Thymus (tissue), 11 donors: ENCODE measurements at regions not wholly inside any gene's neighbourhood (a gene's known extent, or its start where the extent isn't known, plus 50 kb on each side); places are given as distances from the start of the nearest gene placed in this dataset.

ENCODE experiments used
- DNase-seq, 9 donors: peaks; one replicate each; pipeline ENCODE4 v3.0.0-alpha.2; 2013; ENCODE audit warnings: low spot score in 9 of 9, low read depth in 6 of 9, missing footprints in 1 of 9
- H3K27ac ChIP-seq, 2 donors: one replicate each; pipeline ENCODE4 v1.5.1; 2013; ENCODE audit warnings: control low read depth in 1 of 2, low read depth in 1 of 2, low read length in 1 of 2, mild to moderate bottlenecking in 1 of 2, moderate library complexity in 1 of 2
- H3K27me3 ChIP-seq, 2 donors: one replicate each; pipeline ENCODE4 v1.5.1; 2013; ENCODE audit warnings: low read length in 1 of 2; ENCODE audit not compliant: control insufficient read depth in 2 of 2, insufficient read depth in 1 of 2
- H3K36me3 ChIP-seq, 2 donors: one replicate each; pipeline ENCODE4 v1.5.1; 2013; ENCODE audit warnings: low read length in 1 of 2, mild to moderate bottlenecking in 1 of 2, moderate library complexity in 1 of 2; ENCODE audit not compliant: control insufficient read depth in 2 of 2, insufficient read depth in 2 of 2
- H3K4me1 ChIP-seq, 2 donors: one replicate each; pipeline ENCODE4 v1.5.1; 2013; ENCODE audit warnings: low read length in 2 of 2; ENCODE audit not compliant: control insufficient read depth in 2 of 2, insufficient read depth in 2 of 2
- H3K4me3 ChIP-seq, 2 donors: one replicate each; pipeline ENCODE4 v1.5.1; 2013; ENCODE audit warnings: low read length in 2 of 2, control low read depth in 1 of 2, mild to moderate bottlenecking in 1 of 2
- H3K9me3 ChIP-seq, 2 donors: one replicate each; pipeline ENCODE4 v1.5.1; 2013; ENCODE audit warnings: low read length in 1 of 2, mild to moderate bottlenecking in 1 of 2; ENCODE audit not compliant: control insufficient read depth in 2 of 2, insufficient read depth in 1 of 2
- WGBS: extraction: QIAGEN DNeasy Blood & Tissue Kit; methylation state at CpG from one replicate; pipeline ENCODE4 v1.1.7; 2013; 5-methylcytosine and 5-hydroxymethylcytosine counted together
- donor health status: healthy.

DNA sequence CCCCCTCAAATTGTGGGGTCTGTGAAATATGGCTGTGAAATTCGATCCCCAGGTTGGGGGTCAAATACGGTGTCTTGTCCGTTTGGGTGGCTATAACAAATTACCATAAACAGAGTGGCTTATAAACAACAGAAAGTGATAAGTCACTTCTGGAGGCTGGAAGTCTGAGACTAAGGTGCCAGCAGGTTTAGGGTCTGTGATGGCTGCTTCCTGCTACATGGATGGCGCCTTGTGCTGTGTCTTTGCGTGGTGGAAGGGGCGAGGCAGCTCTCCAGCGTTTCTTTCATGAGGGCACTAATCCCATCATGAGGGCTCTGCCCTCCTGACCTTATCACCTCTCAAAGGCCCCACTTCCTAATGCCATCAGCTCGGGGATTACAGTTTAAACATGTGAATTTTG, 120.0 kb downstream of the IRF8 start:
- Histone ChIP-seq H3K27ac (no peak overlapping the region), H3K36me3 (no peaks in the 10 kb centered on the region), H3K27me3 (peaks cover 0 to 22% of the 10 kb centered on the region in 2 donors), H3K9me3 (peaks cover 0 to 7% of the 10 kb centered on the region in 2 donors), H3K4me3 (no peak overlapping the region), H3K4me1 (peaks cover 0 to 3% of the 10 kb centered on the region in 2 donors)
- DNase-seq = no peak
- WGBS = 70% methylated on average over 8 of the region's 8 CpGs

DNA sequence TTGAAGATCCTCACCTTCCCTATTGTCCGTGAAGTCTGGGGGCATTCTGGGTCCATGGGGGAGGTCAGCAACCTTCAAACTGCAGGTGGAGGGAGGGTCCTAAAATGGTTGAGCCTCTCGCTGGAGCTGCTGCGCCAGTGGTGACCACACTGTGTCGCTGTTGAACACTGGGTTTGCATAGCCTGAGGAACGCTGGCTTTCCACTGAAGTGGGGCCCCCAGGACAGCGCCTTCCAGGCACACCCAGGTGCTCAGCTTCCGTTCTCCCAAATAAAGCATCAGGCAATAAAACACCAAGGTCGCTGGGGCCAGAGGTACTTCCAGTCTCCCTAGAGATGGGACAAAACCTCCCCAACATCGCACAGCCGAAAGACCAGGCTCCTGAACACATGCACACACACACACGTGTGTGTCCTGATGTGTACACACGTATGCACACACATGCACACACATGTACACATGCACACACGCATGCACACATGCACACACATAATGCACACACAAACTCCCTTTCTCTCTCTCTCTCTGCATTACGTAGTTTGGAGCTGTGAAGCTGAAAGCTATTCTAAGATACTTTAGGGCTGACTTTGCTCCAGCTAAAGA, 120.6 kb downstream of the IRF8 start:
- Histone ChIP-seq H3K9me3 (peaks cover 0 to 7% of the 10 kb centered on the region in 2 donors), H3K27ac (no peak overlapping the region), H3K4me3 (no peak overlapping the region), H3K27me3 (peaks cover 0 to 22% of the 10 kb centered on the region in 2 donors), H3K36me3 (no peaks in the 10 kb centered on the region), H3K4me1 (peaks cover 0 to 3% of the 10 kb centered on the region in 2 donors)
- no peak for DNase-seq
- 64% methylated on average over 14 of the region's 14 CpGs for WGBS

DNA sequence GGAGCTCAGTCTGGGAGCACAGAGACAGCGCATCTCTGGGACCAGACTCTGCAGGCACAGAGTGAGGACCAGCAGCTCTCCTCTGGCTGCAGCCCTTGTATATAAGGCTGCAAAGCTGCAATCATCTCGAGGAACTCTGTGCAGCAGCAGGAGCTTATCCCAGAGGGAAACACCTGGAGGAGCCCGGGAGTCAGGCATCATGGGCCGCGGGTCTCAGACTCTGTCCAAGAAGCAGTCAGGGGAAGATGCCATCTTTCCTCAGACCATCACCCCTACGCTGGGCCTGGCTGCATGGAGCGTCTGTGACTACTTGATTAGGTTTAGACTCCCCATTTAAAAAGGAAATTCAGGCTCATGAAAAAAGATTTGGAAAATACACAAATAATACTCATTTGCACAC, 122.0 kb downstream of the IRF8 start:
- Histone ChIP-seq H3K27me3 (peaks cover 0 to 22% of the 10 kb centered on the region in 2 donors), H3K27ac (no peak overlapping the region), H3K9me3 (peaks cover 0 to 12% of the 10 kb centered on the region in 2 donors), H3K4me1 (peaks cover 0 to 5% of the 10 kb centered on the region in 2 donors), H3K36me3 (no peaks in the 10 kb centered on the region), H3K4me3 (no peak overlapping the region)
- no peak for DNase-seq
- WGBS = 88% methylated on average over 7 of the region's 7 CpGs

DNA sequence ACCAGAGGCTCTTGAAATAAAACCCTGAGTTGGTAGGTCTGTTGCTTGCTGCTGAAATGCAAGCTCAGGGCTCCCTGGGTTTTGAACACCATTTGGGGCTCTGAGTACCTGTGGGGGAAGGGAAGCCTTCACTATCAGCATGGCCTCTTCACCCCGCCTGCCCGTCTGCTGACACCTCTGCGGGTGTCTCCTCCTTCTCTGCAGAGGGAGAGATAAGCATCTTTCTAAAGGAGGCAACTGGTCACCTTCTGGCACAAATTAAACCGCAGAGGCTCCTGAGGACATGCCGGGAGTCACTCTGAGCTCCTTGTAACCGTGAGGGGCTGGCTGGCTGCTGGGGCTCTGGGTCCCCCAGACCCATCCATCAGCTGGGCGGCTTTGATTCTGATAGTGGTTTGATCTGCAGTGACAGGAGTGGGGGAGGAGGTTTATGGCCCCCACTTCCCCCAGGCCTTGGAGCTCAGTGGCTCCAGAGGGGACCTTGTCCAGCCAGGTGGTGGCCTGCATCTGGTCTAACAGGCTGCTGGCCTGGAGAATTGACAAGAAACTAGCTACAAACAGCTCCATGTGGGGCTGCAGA, 123.5 kb downstream of the IRF8 start:
- Histone ChIP-seq H3K27me3 (peaks cover 0 to 18% of the 10 kb centered on the region in 2 donors), H3K9me3 (peaks cover 0 to 12% of the 10 kb centered on the region in 2 donors), H3K36me3 (no peaks in the 10 kb centered on the region), H3K4me1 (peaks cover 0 to 5% of the 10 kb centered on the region in 2 donors), H3K4me3 (no peak overlapping the region), H3K27ac (no peak overlapping the region)
- WGBS = 64% methylated on average over 7 of the region's 7 CpGs
- no peak for DNase-seq

DNA sequence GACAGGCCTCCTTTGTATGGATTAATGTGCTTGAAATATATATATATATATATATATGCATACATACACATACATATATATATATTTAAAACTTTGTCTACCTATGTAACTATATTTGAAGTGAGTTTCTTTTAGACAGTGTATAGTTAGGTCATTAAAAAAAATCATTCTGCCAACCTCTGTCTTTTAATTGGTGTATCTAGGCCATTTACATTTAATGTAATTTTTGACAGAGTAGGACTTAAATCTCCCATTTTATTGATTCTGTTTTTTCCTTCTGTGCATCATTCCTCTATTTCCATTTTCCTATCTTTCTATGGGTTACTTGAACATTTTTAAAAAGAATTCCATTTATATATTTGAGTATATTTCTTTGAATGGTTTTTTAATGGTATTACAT, 125.2 kb downstream of the IRF8 start:
- DNase-seq = no peak
- Histone ChIP-seq H3K27ac (no peak overlapping the region), H3K36me3 (no peaks in the 10 kb centered on the region), H3K4me1 (peaks cover 0 to 9% of the 10 kb centered on the region in 2 donors), H3K27me3 (peaks cover 0 to 7% of the 10 kb centered on the region in 2 donors), H3K4me3 (no peak overlapping the region), H3K9me3 (peaks cover 0 to 12% of the 10 kb centered on the region in 2 donors)

DNA sequence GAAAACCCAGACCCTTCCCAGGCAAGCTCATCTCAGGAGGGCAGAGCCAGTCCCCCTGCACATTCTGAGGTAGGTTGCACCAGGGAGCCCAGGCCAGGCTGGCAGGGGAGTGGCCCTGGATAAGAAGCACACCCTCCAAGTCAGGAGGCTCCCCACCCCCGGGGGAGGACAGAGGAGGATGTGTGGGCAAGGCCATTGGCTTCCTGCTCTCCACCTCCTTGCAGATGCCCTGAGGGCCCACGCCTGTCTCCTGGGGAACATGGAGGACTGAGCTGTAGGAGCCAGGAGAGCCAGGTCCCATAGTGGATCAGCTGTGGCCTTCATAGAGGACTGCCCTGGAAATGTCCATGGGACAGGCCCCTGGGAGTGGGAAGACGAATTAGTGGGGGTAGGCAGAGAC, 126.7 kb downstream of the IRF8 start:
- no peak overlapping the region for H3K4me3 ChIP-seq

DNA sequence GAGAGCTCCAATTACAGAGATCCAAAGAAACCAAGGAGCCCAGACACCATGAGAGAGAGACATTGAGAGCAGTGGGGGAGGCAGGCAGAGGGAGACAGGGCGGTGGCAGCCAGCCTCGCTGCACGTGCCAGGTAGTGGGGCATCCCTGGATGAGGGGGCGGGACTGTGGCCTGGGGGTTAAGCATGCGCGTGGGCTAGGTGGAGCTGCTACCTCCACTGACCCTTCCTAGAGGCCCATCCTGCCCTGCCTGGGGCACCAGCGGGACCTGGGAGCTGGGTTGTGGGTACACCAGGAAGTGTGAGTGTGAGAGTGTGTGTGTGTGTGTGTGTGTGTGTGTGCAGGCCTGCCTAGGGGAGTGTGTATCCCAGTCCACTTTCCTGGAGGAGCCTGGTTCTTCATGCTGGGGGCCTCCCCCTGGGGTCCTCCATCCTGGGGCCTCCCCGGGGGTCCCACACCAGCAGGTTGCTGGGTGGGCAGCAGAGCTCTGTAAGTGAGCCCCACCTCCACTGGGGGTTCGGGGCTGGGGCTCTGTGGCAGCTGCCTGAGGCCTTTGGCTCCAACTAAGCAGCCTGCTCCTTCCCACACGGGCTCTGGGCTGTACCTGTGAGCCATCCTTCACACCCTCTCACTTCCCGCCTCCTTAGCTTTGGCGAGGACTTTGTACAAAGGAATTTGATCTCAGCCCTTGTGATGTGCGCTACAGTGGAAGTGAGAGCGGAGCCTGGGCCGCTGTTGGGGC, 127.4 kb downstream of the IRF8 start:
- no peak for DNase-seq
- no peak overlapping the region for H3K4me3 ChIP-seq
- H3K27me3 ChIP-seq = no peaks in the 10 kb centered on the region
- H3K4me1 ChIP-seq = peaks cover 0 to 16% of the 10 kb centered on the region in 2 donors
- peaks cover 0 to 6% of the 10 kb centered on the region in 2 donors for H3K9me3 ChIP-seq
- WGBS = 84% methylated on average over 15 of the region's 15 CpGs
- H3K27ac ChIP-seq = no peak overlapping the region
- H3K36me3 ChIP-seq = no peaks in the 10 kb centered on the region

More for the DNA sequence above, 126.7 kb downstream of the IRF8 start:
- no peaks in the 10 kb centered on the region for H3K36me3 ChIP-seq
- H3K4me1 ChIP-seq = peaks cover 0 to 16% of the 10 kb centered on the region in 2 donors
- no peak overlapping the region for H3K27ac ChIP-seq
- no peak for DNase-seq
- WGBS = 65% methylated on average over 3 of the region's 3 CpGs
- peaks cover 0 to 6% of the 10 kb centered on the region in 2 donors for H3K9me3 ChIP-seq
- peaks cover 0 to 1% of the 10 kb centered on the region in 2 donors for H3K27me3 ChIP-seq

DNA sequence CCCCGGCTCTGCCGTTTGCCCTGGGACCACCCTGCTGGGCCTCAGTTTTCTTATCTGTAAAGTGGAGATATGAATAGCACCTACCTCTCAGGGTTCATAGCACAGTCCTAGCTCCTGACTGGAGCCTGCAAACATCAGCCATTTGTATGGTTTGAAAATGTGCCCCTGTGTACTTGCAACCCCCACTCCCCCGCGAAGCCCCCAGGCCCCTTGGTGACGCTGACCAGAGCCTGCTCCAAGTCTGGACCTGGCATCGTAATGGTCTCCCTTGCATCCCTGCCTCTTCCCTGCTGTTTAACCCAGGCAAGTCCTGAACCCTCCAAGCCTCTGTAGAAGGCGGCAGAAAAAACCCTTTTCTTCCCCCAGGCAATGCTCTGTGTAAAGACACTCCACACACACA, 128.0 kb downstream of the IRF8 start:
- no peak for DNase-seq
- no peaks in the 10 kb centered on the region for H3K27me3 ChIP-seq
- 89% methylated on average over 7 of the region's 7 CpGs for WGBS

More for the DNA sequence above, 128.0 kb downstream of the IRF8 start:
- Histone ChIP-seq H3K27ac (no peak overlapping the region), H3K36me3 (no peaks in the 10 kb centered on the region), H3K4me3 (no peak overlapping the region), H3K4me1 (peaks cover 0 to 17% of the 10 kb centered on the region in 2 donors), H3K9me3 (peaks cover 0 to 6% of the 10 kb centered on the region in 2 donors)
